Tibial artery (tissue), 4 donors: ENCODE measurements at regions not wholly inside any gene's neighbourhood (a gene's known extent, or its start where the extent isn't known, plus 50 kb on each side); places are given as distances from the start of the nearest gene placed in this dataset.

Experiments
- DNase-seq, 2 donors: peaks; one replicate each; pipeline ENCODE4 v3.0.0-alpha.2; 2019
- H3K27ac ChIP-seq, 2 donors: fragments of 200-600 bp; sonication (generic) in 1 of 2; 1 replicate in 1 of 2; 2 replicates in 1 of 2; pipeline ENCODE4 v1.5.1; 2018 to 2019; ENCODE audit warnings: mild to moderate bottlenecking in 1 of 2
- H3K27me3 ChIP-seq, 2 donors: fragments of 200-600 bp; sonication (generic) in 1 of 2; one replicate each; pipeline versions ENCODE4 v1.5.1 to v1.6.0; 2016 to 2019
- H3K36me3 ChIP-seq, 3 donors: fragments of 200-600 bp; sonication (generic) in 2 of 3; one replicate each; pipeline ENCODE4 v1.5.1; 2016 to 2019; ENCODE audit warnings: mild to moderate bottlenecking in 2 of 3
- H3K4me1 ChIP-seq, 4 donors: fragments of 200-600 bp; sonication (generic) in 2 of 4; 1 replicate in 3 of 4; 2 replicates in 1 of 4; pipeline ENCODE4 v1.5.1; 2016 to 2019
- H3K4me3 ChIP-seq, 2 donors: fragments of 200-600 bp; sonication (generic) in 1 of 2; 1 replicate in 1 of 2; 2 replicates in 1 of 2; pipeline ENCODE4 v1.5.1; 2018 to 2019; ENCODE audit warnings: mild to moderate bottlenecking in 2 of 2
- H3K9me3 ChIP-seq, 3 donors: fragments of 200-600 bp; sonication (generic) in 1 of 3; one replicate each; pipeline ENCODE4 v1.5.1; 2016 to 2019
- intact Hi-C: fragments of 100-400 bp; cut with DNase I; formaldehyde crosslinking; loops from one replicate; pipeline ENCODE4 v1.15.0; 2023; ENCODE audit warnings: low total_unique reads
- TF ChIP-seq, protein P1 (sequence below), 2 experiments: fragments of 200-600 bp in 1 of 2; fragments of 450-650 bp in 1 of 2; IDR thresholded peaks; one replicate each; pipeline ENCODE4 v1.5.1; 2017 to 2019; ENCODE audit warnings: antibody characterized with exemption in 2 of 2, mild to moderate bottlenecking in 1 of 2, moderate library complexity in 1 of 2

- intact Hi-C loops: no loop called here
- TF ChIP-seq, protein P1, sequence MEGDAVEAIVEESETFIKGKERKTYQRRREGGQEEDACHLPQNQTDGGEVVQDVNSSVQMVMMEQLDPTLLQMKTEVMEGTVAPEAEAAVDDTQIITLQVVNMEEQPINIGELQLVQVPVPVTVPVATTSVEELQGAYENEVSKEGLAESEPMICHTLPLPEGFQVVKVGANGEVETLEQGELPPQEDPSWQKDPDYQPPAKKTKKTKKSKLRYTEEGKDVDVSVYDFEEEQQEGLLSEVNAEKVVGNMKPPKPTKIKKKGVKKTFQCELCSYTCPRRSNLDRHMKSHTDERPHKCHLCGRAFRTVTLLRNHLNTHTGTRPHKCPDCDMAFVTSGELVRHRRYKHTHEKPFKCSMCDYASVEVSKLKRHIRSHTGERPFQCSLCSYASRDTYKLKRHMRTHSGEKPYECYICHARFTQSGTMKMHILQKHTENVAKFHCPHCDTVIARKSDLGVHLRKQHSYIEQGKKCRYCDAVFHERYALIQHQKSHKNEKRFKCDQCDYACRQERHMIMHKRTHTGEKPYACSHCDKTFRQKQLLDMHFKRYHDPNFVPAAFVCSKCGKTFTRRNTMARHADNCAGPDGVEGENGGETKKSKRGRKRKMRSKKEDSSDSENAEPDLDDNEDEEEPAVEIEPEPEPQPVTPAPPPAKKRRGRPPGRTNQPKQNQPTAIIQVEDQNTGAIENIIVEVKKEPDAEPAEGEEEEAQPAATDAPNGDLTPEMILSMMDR (IDR thresholded peaks at IDR 0.05): no peak
- no peaks in the 10 kb centered on the region for H3K36me3 ChIP-seq
- no peak overlapping the region for H3K27ac ChIP-seq
- no peak overlapping the region for H3K4me3 ChIP-seq
- no peak for DNase-seq
- H3K27me3 ChIP-seq: no peaks in the 10 kb centered on the region
- no peaks in the 10 kb centered on the region for H3K4me1 ChIP-seq
- H3K9me3 ChIP-seq: no peaks in the 10 kb centered on the region
Measured at GRCh38 chr3:81048058-81048665, 713.3 kb downstream of the GBE1 start.

GRCh38 chr3:81045976-81046375 is 715.5 kb downstream of the GBE1 start:
- no peaks in the 10 kb centered on the region for H3K9me3 ChIP-seq
- H3K27ac ChIP-seq: no peak overlapping the region
- H3K27me3 ChIP-seq: no peaks in the 10 kb centered on the region
- H3K36me3 ChIP-seq: no peaks in the 10 kb centered on the region
- TF ChIP-seq, protein P1 (IDR thresholded peaks at IDR 0.05): no peak
- H3K4me1 ChIP-seq: no peaks in the 10 kb centered on the region
- intact Hi-C loops: no loop called here
- no peak overlapping the region for H3K4me3 ChIP-seq
- DNase-seq: no peak

GRCh38 chr3:81045246-81045645 is 716.2 kb downstream of the GBE1 start:
- Histone ChIP-seq H3K9me3 (no peaks in the 10 kb centered on the region), H3K4me1 (no peaks in the 10 kb centered on the region), H3K36me3 (no peaks in the 10 kb centered on the region), H3K27me3 (no peaks in the 10 kb centered on the region), H3K27ac (no peak overlapping the region), H3K4me3 (no peak overlapping the region)
- TF ChIP-seq, protein P1 (IDR thresholded peaks at IDR 0.05): no peak
- intact Hi-C loops: no loop called here
- no peak for DNase-seq

- no peaks in the 10 kb centered on the region for H3K36me3 ChIP-seq
- H3K27me3 ChIP-seq: no peaks in the 10 kb centered on the region
- intact Hi-C loops: no loop called here
- no peak overlapping the region for H3K4me3 ChIP-seq
- DNase-seq: no peak
- no peaks in the 10 kb centered on the region for H3K9me3 ChIP-seq
- TF ChIP-seq, protein P1 (IDR thresholded peaks at IDR 0.05): no peak
- H3K27ac ChIP-seq: no peak overlapping the region
- no peaks in the 10 kb centered on the region for H3K4me1 ChIP-seq
Measured at GRCh38 chr3:81043660-81044199, 717.7 kb downstream of the GBE1 start.

DNA sequence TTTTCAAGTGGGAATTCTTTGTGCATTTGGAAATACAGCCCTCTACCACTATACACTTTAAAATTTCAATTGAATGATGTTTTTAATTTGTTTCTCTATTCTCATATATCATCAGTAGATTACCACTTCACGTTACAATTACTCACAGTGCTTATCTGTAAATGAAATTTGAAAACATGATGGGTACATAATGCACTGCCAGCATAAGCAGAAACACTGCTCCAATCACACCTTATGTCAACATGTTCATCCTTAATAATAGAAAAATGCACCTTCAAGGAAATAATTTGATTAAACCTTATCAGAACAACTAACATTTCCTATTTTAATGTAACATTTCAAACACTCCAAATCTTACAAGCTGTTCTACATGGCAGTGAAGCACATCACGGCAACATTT is 718.4 kb downstream of the GBE1 start:
- no peak overlapping the region for H3K27ac ChIP-seq
- TF ChIP-seq, protein P1 (IDR thresholded peaks at IDR 0.05): no peak
- H3K27me3 ChIP-seq: no peaks in the 10 kb centered on the region
- H3K4me1 ChIP-seq: no peaks in the 10 kb centered on the region
- H3K4me3 ChIP-seq: no peak overlapping the region
- intact Hi-C loops: no loop called here
- DNase-seq: no peak
- H3K36me3 ChIP-seq: no peaks in the 10 kb centered on the region
- no peaks in the 10 kb centered on the region for H3K9me3 ChIP-seq
